ENCODE measurements at regions not wholly inside any gene's neighbourhood (a gene's known extent, or its start where the extent isn't known, plus 50 kb on each side); places are given as distances from the start of the nearest gene placed in this dataset.

- DNase-seq (ENCODE audit: low read depth): no peak
- no peak for TF ChIP-seq CTCF (IDR thresholded peaks at IDR 0.05; ENCODE audit: control insufficient read depth, insufficient read depth, low read depth, low read length, missing control alignments)
- H3K4me3 ChIP-seq (ENCODE audit: control insufficient read depth, low read depth, low read length): no peak overlapping the region
Measured at GRCh38 chr14:95445161-95445560, 71.3 kb downstream of the SYNE3 start.

- TF ChIP-seq CTCF (IDR thresholded peaks at IDR 0.05; ENCODE audit: control insufficient read depth, insufficient read depth, low read depth, low read length, missing control alignments): no peak
- DNase-seq (ENCODE audit: low read depth): no peak
- no peak overlapping the region for H3K4me3 ChIP-seq (ENCODE audit: control insufficient read depth, low read depth, low read length)
Measured at GRCh38 chr14:95444132-95445129, 72.0 kb downstream of the SYNE3 start.

GRCh38 chr14:95442633-95443021 lies 73.8 kb downstream of the SYNE3 start:
- peak; percentile 35 for DNase-seq (ENCODE audit: low read depth)
- peak; percentile 91 for TF ChIP-seq CTCF (IDR thresholded peaks at IDR 0.05; ENCODE audit: control insufficient read depth, insufficient read depth, low read depth, low read length, missing control alignments)
- H3K4me3 ChIP-seq (ENCODE audit: control insufficient read depth, low read depth, low read length): no peak overlapping the region

- no peak for TF ChIP-seq CTCF (IDR thresholded peaks at IDR 0.05; ENCODE audit: control insufficient read depth, insufficient read depth, low read depth, low read length, missing control alignments)
- no peak overlapping the region for H3K4me3 ChIP-seq (ENCODE audit: control insufficient read depth, low read depth, low read length)
- DNase-seq (ENCODE audit: low read depth): no peak
Measured at GRCh38 chr14:95442016-95442632, 74.3 kb downstream of the SYNE3 start.

- DNase-seq (ENCODE audit: low read depth): no peak
- TF ChIP-seq CTCF (IDR thresholded peaks at IDR 0.05; ENCODE audit: control insufficient read depth, insufficient read depth, low read depth, low read length, missing control alignments): no peak
- H3K4me3 ChIP-seq (ENCODE audit: control insufficient read depth, low read depth, low read length): no peak overlapping the region
Measured at GRCh38 chr14:95440951-95441350, 75.5 kb downstream of the SYNE3 start.

GRCh38 chr14:95440496-95440895 lies 76.0 kb downstream of the SYNE3 start:
- DNase-seq (ENCODE audit: low read depth): no peak
- H3K4me3 ChIP-seq (ENCODE audit: control insufficient read depth, low read depth, low read length): no peak overlapping the region
- TF ChIP-seq CTCF (IDR thresholded peaks at IDR 0.05; ENCODE audit: control insufficient read depth, insufficient read depth, low read depth, low read length, missing control alignments): no peak

Measured in AG09309 (cell line).